Vagina (tissue), 2 donors: ENCODE measurements at regions not wholly inside any gene's neighbourhood (a gene's known extent, or its start where the extent isn't known, plus 50 kb on each side); places are given as distances from the start of the nearest gene placed in this dataset.

Experiments used
- DNase-seq, 2 donors: peaks; one replicate each; pipeline ENCODE4 v3.0.0-alpha.2; 2017; ENCODE audit errors: extremely low spot score in 2 of 2
- H3K27ac ChIP-seq: fragments of 200-600 bp; sonication (generic); one replicate; pipeline ENCODE4 v1.5.1; 2019
- H3K27me3 ChIP-seq: fragments of 200-600 bp; sonication (generic); one replicate; pipeline ENCODE4 v1.5.1; 2019
- H3K36me3 ChIP-seq, 2 donors: fragments of 200-600 bp; sonication (generic); one replicate each; pipeline ENCODE4 v1.5.1; 2017 to 2019
- H3K4me1 ChIP-seq: fragments of 200-600 bp; sonication (generic); one replicate; pipeline ENCODE4 v1.5.1; 2019
- H3K4me3 ChIP-seq, 2 donors: fragments of 200-600 bp; sonication (generic); 1 replicate in 1 of 2; 2 replicates in 1 of 2; pipeline ENCODE4 v1.5.1; 2016 to 2019
- H3K9me3 ChIP-seq: fragments of 200-600 bp; sonication (generic); one replicate; pipeline ENCODE4 v1.5.1; 2019
- CTCF ChIP-seq, 3 experiments: fragments of 450-650 bp in 2 of 3; fragments of 200-600 bp in 1 of 3; sonication (generic) in 1 of 3; IDR thresholded peaks; one replicate each; pipeline ENCODE4 v1.5.1; 2017 to 2019; ENCODE audit warnings: antibody characterized with exemption in 3 of 3, mild to moderate bottlenecking in 2 of 3, moderate library complexity in 2 of 3
- POLR2A ChIP-seq, 2 donors: fragments of 450-650 bp; IDR thresholded peaks; one replicate each; pipeline ENCODE4 v1.6.1; 2017; ENCODE audit warnings: antibody characterized with exemption in 2 of 2, mild to moderate bottlenecking in 2 of 2, moderate library complexity in 2 of 2
- POLR2AphosphoS5 ChIP-seq, 2 donors: sonication (generic); formaldehyde crosslinking; IDR thresholded peaks; one replicate each; pipeline ENCODE4 v1.9.0; 2017; ENCODE audit warnings: antibody characterized with exemption in 2 of 2, mild to moderate bottlenecking in 2 of 2, low read depth in 1 of 2; ENCODE audit not compliant: insufficient read depth in 1 of 2
- intact Hi-C: fragments of 100-400 bp; cut with DNase I; formaldehyde crosslinking; loops from one replicate; pipeline ENCODE4 v1.15.1; 2023

GRCh38 chr10:36670621-36671402 lies 454.6 kb upstream of the ANKRD30A start:
- Histone ChIP-seq H3K27me3 (no peaks in the 10 kb centered on the region), H3K4me1 (peaks cover 13% of the 10 kb centered on the region), H3K27ac (no peak overlapping the region), H3K9me3 (no peaks in the 10 kb centered on the region), H3K36me3 (no peaks in the 10 kb centered on the region), H3K4me3 (no peak overlapping the region)
- no peak for DNase-seq
- TF ChIP-seq POLR2A (IDR thresholded peaks at IDR 0.05) (no peak), POLR2AphosphoS5 (IDR thresholded peaks at IDR 0.05; ENCODE audit: insufficient read depth in 1 of 2, low read depth in 1 of 2) (no peak), CTCF (IDR thresholded peaks at IDR 0.05) (no peak)
- intact Hi-C loops = no loop called here

GRCh38 chr10:36669615-36670352 lies 455.6 kb upstream of the ANKRD30A start:
- no peak overlapping the region for H3K27ac ChIP-seq
- no peak overlapping the region for H3K4me3 ChIP-seq
- H3K36me3 ChIP-seq = no peaks in the 10 kb centered on the region
- no peak for DNase-seq
- TF ChIP-seq POLR2A (IDR thresholded peaks at IDR 0.05) = no peak
- TF ChIP-seq POLR2AphosphoS5 (IDR thresholded peaks at IDR 0.05; ENCODE audit: insufficient read depth in 1 of 2, low read depth in 1 of 2) = no peak
- TF ChIP-seq CTCF (IDR thresholded peaks at IDR 0.05) = no peak
- no peaks in the 10 kb centered on the region for H3K9me3 ChIP-seq
- H3K27me3 ChIP-seq = no peaks in the 10 kb centered on the region
- intact Hi-C loops = no loop called here
- peaks cover 13% of the 10 kb centered on the region for H3K4me1 ChIP-seq

GRCh38 chr10:36666451-36666850 lies 458.9 kb upstream of the ANKRD30A start:
- no peak for TF ChIP-seq POLR2A (IDR thresholded peaks at IDR 0.05)
- no peak for TF ChIP-seq CTCF (IDR thresholded peaks at IDR 0.05)
- no peak for TF ChIP-seq POLR2AphosphoS5 (IDR thresholded peaks at IDR 0.05; ENCODE audit: insufficient read depth in 1 of 2, low read depth in 1 of 2)
- Histone ChIP-seq H3K4me3 (no peak overlapping the region), H3K27ac (no peak overlapping the region), H3K27me3 (no peaks in the 10 kb centered on the region), H3K4me1 (peaks cover 13% of the 10 kb centered on the region), H3K36me3 (no peaks in the 10 kb centered on the region), H3K9me3 (no peaks in the 10 kb centered on the region)
- no peak for DNase-seq
- intact Hi-C loops = no loop called here

GRCh38 chr10:36662571-36662970 lies 462.8 kb upstream of the ANKRD30A start:
- Histone ChIP-seq H3K27me3 (no peaks in the 10 kb centered on the region), H3K27ac (no peak overlapping the region), H3K36me3 (no peaks in the 10 kb centered on the region), H3K4me3 (no peak overlapping the region), H3K9me3 (no peaks in the 10 kb centered on the region), H3K4me1 (no peaks in the 10 kb centered on the region)
- intact Hi-C loops = no loop called here
- DNase-seq = no peak
- TF ChIP-seq POLR2A (IDR thresholded peaks at IDR 0.05) (no peak), CTCF (IDR thresholded peaks at IDR 0.05) (no peak), POLR2AphosphoS5 (IDR thresholded peaks at IDR 0.05; ENCODE audit: insufficient read depth in 1 of 2, low read depth in 1 of 2) (no peak)

GRCh38 chr10:36650274-36650673 lies 475.1 kb upstream of the ANKRD30A start:
- Histone ChIP-seq H3K27me3 (no peaks in the 10 kb centered on the region), H3K27ac (no peak overlapping the region), H3K4me1 (no peaks in the 10 kb centered on the region), H3K36me3 (no peaks in the 10 kb centered on the region), H3K4me3 (no peak overlapping the region), H3K9me3 (no peaks in the 10 kb centered on the region)
- TF ChIP-seq POLR2AphosphoS5 (IDR thresholded peaks at IDR 0.05; ENCODE audit: insufficient read depth in 1 of 2, low read depth in 1 of 2) (no peak), POLR2A (IDR thresholded peaks at IDR 0.05) (no peak), CTCF (IDR thresholded peaks at IDR 0.05) (no peak)
- DNase-seq = no peak
- intact Hi-C loops = no loop called here
